T-helper 2 cell (primary cell): ENCODE measurements at regions not wholly inside any gene's neighbourhood (a gene's known extent, or its start where the extent isn't known, plus 50 kb on each side); places are given as distances from the start of the nearest gene placed in this dataset.

Experiments used
- DNase-seq, 5 experiments: peaks; one replicate each; pipeline versions ENCODE4 v3.0.0 to v3.0.0-alpha.2; 2012 to 2022

DNA sequence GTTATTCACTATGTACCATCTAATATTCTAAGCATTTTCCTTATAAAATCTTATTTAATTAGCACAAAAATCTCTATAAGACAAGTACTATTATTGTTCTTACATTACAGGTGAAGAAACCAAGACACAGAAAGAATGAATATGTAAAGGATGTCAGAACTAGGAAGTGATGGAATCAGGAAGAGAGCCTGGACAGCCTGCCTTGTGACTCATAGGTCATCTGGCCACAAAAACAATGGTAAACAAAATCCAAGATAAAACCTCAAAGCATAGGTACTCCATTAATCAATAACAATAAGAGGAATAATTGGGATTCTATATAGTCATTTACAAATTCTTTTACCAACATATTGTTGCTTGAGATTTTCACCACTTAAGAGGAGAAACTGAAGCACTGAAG is 505.4 kb upstream of the PIK3C3 start:
- DNase-seq = no peak

DNA sequence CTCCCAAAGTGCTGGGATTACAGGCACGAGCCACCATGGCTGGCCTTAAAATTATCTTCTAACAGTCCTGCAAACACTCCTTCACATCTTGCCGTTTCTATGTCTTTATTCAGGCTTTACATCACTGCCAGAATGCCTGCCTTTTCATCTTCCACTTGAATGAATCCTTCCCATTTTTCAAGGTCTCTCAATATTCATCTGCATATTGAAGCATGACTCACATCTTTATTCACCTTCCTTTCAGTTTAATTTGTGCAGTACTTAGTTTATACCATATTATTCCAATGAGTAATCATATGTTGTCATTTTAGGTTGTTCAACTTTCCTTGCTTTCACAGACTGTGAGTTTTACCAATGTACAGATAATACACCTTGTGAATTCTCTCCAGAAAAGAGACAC is 510.1 kb upstream of the PIK3C3 start:
- DNase-seq = no peak

DNA sequence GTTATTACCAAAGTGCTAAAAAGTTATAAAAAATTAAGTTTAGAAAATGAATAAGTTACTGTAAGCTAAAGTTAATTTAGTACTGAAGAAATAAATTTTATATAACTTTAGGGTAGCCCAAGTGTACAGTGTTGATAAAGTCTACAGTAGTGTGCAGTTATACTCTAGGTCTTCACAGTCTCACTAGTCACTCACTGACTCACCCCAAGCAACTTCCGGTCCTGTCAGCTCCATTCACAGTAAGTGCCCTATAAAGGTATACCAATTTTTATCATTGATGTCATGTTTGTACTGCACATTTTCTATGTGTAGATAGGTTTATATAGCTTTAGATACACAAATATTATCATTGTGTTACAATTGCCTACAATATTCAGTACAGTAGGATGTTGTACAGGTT is 518.3 kb upstream of the PIK3C3 start:
- DNase-seq = no peak

DNA sequence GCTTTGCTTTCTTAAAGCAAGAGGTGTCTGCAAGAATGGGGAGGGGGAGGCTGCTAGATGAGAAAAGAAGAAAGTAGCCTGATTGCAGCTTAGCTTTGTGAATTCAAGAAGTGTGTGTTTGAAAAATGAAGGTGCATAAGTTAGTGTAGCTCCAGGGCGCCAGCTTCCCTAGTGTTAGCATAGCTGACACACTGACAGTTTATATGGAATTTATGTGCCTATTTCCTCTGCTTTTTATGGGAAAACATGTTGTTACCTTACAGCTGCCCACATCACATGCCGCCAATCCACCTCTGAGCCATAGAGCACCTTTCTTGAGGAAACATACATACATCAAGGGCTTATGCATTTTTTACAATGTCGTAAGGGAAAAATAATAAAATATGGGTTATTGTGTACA is 536.4 kb upstream of the PIK3C3 start:
- no peak for DNase-seq

DNA sequence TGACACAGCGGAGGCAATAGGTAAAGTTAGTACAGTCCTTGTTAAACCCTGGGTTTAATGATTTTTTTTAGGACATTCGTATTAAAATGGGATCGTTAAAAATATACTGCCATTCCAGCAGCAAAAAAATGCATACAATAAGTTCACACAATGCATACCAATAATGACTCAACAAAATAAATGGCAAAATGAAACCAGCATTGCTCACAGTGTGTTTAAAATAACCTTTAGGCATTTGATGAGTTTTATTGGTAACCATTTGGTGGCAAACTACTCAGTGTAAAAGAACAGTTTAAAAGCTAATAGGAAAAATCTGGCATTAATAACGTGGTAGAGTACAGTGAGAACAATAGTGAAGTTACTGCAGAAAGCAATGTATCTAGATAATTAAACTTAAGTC is 539.0 kb upstream of the PIK3C3 start:
- DNase-seq = no peak

DNA sequence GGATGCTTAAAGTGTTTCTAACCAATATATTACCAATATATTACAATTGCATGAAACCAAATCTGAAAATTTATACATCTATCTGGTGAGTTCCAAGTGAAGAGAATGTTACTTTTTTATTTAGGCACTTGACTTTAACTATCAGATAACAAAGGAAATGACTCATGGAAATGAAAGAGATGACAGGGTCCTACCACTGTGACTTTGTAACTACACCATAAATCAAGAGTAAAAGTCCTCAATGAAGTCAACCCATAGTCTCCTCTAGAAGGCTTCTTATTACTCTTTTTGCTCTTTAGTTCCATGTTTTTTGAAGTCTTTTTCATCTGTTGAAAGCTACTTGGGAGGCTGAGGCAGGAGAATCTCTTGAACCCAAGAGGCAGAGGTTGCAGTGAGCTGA is 545.0 kb upstream of the PIK3C3 start:
- DNase-seq = no peak

DNA sequence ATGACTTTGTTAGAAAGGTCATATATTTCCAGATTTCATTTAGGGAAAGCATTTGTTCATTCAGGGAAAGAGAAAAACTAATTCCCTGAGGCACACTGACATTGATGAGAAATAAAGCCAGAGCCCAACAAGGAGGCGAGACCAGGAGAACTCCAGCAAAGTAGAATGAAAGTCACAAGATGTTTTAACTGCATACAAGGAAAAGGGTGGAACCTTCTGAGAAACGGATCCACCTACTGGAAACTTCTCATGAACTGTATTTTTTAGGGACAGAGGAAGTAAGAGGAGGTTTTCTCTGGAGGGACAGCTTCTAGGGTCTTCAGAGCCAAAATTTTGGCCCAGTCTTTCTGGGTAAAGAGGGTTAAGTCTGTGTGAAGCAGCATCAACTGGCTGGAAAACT is 548.2 kb upstream of the PIK3C3 start:
- no peak for DNase-seq

DNA sequence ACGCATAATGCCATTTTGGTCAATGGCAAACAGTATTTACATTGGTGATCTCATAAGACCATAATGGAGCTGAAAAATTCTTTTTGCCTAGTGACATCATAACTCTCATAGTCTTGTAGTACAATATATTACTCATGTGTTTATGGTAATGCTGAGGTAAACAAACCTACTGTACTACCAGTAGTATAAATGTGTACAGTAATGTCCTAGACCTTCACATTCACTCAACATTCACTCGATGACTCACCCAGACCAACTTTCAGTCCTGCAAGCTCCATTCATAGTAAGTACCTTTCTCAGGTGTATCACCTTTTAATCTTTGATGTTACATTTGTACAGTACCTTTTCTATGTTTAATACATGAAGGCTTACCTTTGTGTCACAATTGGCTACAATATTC is 558.2 kb upstream of the PIK3C3 start:
- no peak for DNase-seq

DNA sequence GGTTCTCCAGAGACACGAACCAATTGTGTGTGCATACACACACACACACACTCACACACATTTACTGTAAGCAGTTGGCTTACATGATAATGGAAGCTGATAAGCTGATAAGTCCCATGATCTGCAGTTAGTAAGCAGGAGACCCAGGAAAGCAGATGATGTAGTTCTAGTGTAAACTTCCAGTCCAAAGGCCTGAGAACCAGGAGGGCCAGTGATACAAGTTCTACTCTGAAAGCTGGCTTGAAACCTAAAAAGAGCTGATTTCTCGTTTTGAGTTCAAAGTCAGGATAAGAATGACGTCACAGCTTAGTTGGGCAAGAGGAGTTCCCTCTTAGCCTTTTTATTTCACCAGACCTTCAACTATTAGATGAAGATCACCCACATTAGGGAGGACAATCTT is 558.8 kb upstream of the PIK3C3 start:
- no peak for DNase-seq

DNA sequence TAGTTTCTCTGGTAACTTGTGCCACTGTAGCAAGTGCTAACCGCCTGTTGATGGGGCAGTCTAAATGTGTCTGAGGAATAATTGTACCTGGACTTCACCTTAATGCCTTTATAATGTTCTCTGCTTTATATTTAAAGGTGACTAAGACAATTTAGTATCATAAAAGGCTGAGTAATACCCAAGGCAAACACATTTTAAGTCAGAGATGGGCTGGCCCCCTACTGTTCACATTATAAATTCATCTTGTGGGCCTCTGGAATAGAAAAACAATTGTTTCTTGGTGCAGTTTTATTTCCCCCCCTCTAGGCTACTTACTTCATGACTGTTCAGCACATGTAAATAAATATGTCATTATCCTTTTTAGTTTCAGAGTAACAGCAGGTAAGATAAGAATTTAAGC is 559.3 kb upstream of the PIK3C3 start:
- no peak for DNase-seq

DNA sequence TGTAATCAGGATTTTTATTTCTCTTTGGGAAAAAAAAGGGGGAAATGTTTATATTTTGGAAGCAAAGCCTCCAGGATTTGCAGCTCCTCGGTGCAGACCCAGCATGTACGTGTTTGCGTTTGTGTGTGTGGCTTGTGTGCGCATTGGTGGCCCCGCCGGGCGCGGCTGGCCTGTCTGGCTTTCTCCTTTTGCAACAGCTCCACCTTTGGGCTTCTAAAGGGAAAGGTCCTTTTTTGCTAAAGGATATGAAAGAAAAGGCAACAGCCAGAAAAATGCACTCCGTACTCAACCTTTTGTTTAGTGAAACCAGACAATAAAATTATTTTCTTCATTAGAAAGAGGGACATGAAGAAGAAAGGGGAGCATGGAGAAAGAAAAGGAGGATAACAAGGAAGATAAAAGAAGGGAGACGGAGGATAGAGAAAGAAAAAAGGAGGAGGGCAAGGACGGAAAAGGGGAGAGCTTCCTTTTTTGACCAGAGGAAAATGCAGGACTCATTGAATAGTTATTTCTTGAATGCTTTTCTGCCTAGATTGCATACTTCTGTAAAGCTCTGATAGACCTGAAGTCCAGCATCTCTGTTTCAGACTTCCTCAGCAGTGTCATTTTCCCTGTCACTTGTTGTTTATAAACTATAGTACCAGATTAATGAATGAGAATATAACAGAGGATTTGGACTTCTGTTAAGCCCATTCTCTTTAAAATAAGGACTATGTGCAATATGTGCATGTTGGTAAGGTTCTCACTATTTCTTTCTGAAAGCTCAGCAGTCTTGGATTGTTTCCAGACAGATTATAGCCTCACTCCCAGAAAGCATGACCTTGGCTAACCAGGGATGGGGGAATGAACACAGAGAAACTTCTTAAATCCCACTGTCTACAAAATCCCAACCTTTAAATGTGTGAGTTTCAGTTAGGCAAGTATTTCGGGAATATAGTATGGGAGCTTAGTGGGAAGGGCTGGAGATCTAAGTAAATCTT is 563.1 kb upstream of the PIK3C3 start:
- peak in 1 of 5 experiments; percentile 5 for DNase-seq

DNA sequence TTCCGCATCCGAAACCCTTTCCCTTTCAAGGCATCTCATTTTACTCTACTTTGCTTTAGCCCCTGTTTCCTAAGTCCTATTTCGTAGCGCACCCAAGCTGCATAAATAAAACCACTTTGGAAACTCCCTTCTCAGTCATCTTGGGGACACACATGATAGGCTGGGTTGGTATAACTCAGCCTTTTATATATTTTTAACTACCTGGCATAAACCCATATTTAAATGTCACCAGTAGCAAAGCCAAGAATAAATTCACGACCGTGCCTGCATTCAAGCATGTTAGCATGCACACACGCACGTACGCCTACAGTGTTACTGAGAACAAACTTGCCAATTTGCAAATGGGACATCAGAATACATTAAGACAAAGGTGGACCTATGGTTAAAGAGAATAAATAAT is 564.7 kb upstream of the PIK3C3 start:
- no peak for DNase-seq

DNA sequence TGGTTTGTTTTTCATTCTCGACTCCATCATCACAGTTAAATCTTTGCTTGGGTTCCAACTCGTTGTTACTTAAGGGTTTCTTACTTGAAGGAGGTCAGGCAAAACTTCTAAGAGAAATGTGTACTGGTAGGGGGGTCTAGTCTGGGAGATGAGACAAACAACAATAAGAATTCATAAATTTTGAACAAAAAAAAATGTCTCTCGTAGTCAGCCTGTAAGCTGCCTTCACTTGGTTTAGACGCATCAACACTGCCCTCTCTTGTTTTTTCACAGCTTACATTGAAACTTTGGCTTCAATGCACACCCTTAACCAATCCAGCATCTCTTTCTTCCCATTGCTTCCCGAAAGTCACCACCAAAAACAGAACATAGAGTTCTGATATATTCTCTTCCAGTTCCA is 576.4 kb upstream of the PIK3C3 start:
- DNase-seq = no peak

DNA sequence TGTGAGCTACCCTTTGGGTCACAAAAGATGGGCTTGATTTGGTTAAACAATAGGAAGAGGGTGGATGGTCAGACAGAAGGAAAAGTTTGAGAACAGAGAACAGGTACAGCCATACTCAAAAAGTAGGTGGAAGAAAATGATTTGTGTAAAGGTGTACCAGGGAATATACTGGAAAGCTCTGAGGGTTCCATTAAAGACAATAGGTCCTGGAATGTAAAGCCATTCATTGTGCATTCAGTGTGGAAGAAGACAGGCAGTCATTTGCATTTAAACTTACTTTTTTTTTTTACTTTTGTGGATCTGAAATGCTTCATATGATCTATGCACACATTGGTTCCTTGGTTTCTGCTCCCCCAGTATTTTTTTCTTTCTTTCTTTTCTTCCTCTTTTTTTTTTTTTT is 581.4 kb upstream of the PIK3C3 start:
- DNase-seq = no peak

DNA sequence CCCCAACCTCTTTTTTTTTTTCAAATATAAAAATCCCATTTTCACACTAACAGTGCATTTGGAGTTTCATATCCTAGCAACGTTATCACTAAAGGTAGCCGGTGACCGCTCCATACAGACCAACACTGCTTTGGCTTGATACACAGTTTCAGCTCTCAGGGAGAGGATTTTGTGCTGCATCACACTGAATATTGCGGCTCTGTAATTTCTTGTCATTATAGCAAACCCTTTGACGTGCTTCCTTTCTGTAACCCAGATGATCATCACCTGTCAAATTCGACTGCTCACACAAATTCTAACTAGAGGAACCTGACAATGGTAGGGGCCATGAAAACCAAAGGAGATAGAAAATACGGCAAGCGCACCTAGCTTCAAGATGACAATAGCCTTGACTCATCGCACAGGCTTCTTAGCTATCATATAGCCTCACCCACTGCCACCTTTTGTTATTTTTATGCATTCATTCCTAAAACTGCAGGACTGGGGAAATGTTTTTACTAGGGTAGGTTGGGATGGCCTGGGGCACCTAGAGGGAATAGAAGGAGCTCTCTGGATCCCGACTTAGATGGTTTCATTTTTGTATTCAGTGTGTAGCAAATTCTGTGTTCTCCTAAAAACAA is 582.9 kb upstream of the PIK3C3 start:
- no peak for DNase-seq

DNA sequence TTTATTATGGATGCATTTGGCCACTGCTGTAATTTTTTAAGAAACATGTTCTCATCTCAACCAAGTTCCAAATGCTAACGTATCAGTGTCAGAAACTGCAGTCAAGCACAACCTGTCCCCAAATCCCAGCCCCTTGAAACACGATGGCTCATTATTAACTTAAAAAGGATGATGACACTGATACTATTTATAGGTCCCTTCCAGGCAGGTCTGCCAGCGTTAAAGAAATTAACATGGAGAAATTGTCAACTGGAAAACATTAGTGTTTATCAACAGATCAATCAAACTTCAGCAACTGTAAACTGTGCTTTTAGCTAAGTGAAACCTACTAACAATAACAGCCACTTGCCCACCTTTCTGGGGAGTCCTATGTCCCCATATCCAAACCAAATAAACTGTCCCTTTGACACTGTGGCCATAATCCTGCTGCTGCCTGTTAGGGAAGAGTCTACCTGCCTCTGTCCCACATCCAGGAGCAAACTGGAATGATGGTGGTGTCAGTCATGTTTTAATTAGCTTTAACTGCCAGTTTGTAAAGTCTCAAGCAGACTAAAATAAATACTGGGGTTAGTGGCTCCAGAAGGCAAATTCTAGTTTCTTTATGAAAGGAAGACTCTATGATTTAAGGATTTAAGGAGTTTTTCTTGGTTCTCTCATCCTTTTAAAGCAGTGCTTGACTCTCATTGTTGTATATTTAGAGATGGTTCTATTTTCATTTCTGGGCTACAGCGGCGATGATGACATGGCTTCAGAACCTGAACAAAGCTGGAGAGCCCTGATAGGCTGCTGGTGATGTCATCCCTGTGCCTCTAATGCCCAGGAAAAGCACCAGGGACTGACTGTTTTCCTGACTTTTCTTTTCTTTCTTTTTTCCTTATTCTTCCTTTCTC is 583.6 kb upstream of the PIK3C3 start:
- DNase-seq = no peak

DNA sequence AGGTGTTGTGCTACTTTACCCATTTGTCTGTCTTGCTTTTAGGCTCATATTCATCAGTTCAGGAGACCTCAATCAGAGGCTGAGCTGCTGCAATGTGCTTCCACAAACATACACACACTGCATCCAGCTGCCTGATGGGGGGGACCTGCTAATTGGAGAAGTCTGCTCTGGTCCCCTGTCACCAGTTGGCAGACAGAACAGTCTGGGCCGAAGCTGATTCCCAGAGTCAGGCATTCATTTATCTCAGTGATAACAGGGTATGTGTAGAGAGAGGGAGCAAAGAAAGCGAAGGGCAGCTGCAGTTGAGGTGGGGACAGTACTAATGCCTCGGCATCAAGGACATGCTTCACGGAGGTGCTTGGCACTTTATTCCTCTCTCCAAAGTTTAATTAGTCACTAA is 584.3 kb upstream of the PIK3C3 start:
- no peak for DNase-seq

DNA sequence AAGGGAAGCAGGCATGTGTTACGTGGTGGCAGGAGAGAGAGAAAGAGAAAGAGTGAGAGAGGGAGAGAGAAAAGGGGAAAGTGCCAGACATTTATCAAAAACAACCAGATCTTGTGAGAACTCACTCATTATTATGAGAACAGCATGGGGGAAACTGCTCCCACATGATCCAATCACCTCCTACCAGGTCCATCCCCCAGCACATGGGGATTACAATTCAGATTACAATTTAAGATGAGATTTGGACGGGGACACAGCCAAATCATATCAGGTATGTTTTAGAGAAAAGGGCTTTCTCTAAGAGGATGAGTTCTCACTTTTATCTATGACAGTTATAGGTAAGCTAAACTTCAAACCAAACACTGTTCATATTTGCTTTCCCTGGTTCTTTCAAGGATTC is 597.3 kb upstream of the PIK3C3 start:
- no peak for DNase-seq

DNA sequence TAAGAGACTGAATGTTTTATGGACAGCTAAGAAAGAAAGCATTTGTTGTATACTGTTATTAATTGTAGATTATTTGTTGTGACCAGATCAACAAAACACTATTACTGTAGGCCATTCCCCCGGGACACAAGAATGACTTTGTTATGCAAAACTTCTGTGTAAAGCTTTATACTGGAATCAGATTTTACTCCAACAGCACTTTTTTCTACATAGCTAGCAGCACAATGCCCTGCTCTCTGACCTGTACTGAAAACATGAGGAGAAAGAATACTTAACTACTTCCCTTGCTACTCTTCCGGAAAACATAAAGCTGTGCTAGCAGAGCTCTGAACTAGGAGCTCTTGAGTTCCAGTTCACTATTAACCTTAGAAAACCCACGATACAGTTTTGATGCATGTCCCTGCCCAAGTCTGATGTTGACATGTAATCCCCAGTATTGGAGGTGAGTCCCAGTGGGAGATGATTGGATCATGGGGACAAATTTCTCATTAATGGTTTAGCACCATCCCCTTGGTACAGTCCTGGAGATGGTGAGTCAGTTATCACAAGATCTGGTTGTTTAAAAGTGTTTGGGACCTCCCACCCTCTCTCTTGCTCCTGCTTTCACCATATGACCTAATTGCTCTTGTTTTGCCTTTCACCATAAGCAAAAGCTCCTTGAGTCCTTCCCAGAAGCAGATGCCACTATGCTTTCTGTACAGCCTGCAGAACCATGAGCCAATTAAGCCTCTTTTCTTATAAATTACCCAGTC is 601.1 kb upstream of the PIK3C3 start:
- DNase-seq = no peak

DNA sequence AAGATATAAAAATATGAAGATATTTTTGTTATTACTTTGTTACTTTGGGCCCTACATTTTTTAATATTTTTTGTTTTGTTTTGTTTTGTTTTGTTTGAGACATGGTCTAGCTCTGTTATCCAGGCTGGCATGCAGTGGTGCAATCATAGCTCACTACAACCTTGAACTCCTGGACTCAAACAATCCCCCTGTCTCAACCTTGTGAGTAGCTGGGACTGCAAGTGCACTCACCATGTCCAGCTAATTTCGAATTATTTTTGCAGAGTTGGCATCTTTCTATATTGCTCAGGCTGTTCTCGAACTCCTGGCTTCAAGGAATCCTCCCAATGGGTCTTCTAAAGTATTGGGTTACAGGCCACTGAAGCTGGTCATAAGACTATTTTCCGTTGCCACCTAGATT is 603.6 kb upstream of the PIK3C3 start:
- DNase-seq = no peak

DNA sequence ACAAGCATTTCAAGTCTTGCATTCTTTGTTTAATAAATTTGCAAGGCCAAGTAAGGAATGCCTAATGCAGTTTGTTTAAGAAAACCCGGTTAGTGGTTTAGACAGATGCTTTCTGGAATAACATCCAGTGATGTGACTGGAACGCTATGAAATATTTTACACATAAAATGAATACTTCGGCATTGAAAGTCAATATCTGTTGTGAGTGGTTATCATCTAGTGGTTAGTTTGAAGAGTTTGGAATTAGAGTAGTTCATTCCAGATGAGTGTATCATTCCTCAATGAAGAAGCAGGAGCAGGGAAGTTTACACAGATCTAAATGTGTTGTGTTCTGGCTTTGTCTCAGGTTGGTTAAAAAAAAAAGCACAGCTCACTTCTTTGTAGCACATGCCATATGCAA is 608.0 kb upstream of the PIK3C3 start:
- DNase-seq = no peak

DNA sequence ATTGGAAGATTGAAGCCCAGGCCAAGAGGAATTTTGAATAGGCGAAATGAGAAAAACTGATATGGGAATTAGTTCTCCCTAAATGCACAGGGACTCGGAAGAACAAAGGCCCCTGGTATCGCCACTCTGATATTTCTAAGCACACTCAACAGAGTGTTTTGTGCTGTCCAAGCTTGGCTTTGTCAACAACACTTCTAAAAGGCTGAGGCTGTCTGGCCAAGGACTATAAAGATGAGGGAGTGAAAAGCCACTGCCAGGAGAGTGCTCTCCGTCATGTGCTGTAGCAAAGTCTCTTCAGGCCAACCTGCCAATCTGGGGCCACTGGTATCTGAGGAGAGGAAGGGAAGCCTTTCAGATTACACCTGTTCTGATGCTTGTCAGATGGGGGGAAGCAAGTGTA is 611.2 kb upstream of the PIK3C3 start:
- DNase-seq = no peak

DNA sequence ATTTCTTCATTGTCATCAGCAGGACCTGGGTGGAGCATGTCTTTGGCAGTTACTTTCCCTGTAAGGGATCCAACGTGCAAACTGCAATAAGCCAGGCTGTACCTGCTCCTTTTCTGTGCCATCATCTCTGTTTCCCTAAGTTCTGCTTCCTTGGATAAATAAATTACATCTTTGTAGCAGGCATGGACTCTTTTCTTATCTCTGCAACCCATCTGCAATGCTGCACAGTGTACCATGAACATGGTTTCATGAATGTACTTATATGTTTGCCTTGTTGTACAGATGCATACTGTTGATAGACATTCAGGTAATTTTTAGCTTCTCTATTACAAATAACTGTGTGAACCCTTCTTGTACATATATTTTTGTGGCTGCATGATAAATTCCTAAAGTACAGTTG is 616.7 kb upstream of the PIK3C3 start:
- DNase-seq = no peak
